Breast epithelium (tissue), 4 donors: ENCODE measurements at regions not wholly inside any gene's neighbourhood (a gene's known extent, or its start where the extent isn't known, plus 50 kb on each side); places are given as distances from the start of the nearest gene placed in this dataset.

Experiments used
- DNase-seq, 2 donors: peaks; one replicate each; pipeline ENCODE4 v3.0.0-alpha.2; 2019; ENCODE audit warnings: low spot score in 2 of 2
- H3K27ac ChIP-seq, 2 donors: fragments of 200-600 bp; sonication (generic) in 1 of 2; one replicate each; pipeline ENCODE4 v1.5.1; 2016 to 2019; ENCODE audit warnings: mild to moderate bottlenecking in 1 of 2
- H3K27me3 ChIP-seq, 2 donors: fragments of 200-600 bp; sonication (generic) in 1 of 2; one replicate each; pipeline versions ENCODE4 v1.5.1 to v1.6.0; 2017 to 2019; ENCODE audit warnings: control low read depth in 1 of 2, mild to moderate bottlenecking in 1 of 2
- H3K36me3 ChIP-seq: fragments of 200-600 bp; one replicate; pipeline ENCODE4 v1.5.1; 2019
- H3K4me1 ChIP-seq, 2 donors: fragments of 200-600 bp; sonication (generic); one replicate each; pipeline ENCODE4 v1.5.1; 2016 to 2019; ENCODE audit warnings: control low read depth in 1 of 2
- H3K4me3 ChIP-seq, 3 donors: fragments of 200-600 bp; sonication (generic); 1 replicate in 2 of 3; 2 replicates in 1 of 3; pipeline ENCODE4 v1.5.1; 2016 to 2019; ENCODE audit warnings: mild to moderate bottlenecking in 3 of 3, moderate library complexity in 2 of 3
- H3K9me3 ChIP-seq, 2 donors: fragments of 200-600 bp; sonication (generic) in 1 of 2; one replicate each; pipeline ENCODE4 v1.5.1; 2016 to 2019; ENCODE audit warnings: control low read depth in 1 of 2
- POLR2A ChIP-seq: fragments of 450-650 bp; IDR thresholded peaks from one replicate; pipeline ENCODE4 v1.6.1; 2016; ENCODE audit warnings: antibody characterized with exemption, mild to moderate bottlenecking, moderate library complexity
- POLR2AphosphoS5 ChIP-seq, 3 donors: sonication (generic); formaldehyde crosslinking; IDR thresholded peaks; one replicate each; pipeline ENCODE4 v1.6.1; 2017; ENCODE audit warnings: antibody characterized with exemption in 3 of 3
- intact Hi-C: fragments of 100-400 bp; cut with DNase I; formaldehyde crosslinking; loops from one replicate; pipeline ENCODE4 v1.15.1; 2023; ENCODE audit warnings: low total_unique reads
- TF ChIP-seq, protein P1 (sequence below), 3 donors: fragments of 450-650 bp; IDR thresholded peaks; one replicate each; pipeline ENCODE4 v1.5.1; 2016 to 2017; ENCODE audit warnings: antibody characterized with exemption in 3 of 3, mild to moderate bottlenecking in 3 of 3, moderate library complexity in 3 of 3

DNA sequence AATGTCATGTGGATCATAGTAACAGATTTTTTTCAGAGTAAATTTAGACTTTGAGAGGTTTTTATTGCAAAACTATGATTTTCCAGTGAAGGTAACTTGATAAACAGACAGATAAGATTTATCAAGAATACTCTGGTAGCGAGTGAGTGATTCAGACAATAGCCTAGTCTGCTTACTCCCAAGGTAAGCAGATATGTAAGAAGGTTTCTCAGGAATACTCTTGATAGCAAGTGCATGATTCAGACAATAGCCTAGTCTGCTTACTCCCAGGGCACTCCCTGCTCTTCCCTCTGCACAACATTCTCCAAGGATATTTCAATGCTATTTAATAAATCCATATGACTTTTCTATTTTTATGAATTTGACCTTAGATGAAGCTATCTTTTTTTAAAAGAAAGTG, 1881.5 kb downstream of the EFNA5 start:
- no peak overlapping the region for H3K27ac ChIP-seq
- H3K9me3 ChIP-seq, result no peaks in the 10 kb centered on the region
- H3K27me3 ChIP-seq, result no peaks in the 10 kb centered on the region
- TF ChIP-seq POLR2A (no peak), POLR2AphosphoS5 (IDR thresholded peaks at IDR 0.05) (no peak)
- TF ChIP-seq, protein P1, sequence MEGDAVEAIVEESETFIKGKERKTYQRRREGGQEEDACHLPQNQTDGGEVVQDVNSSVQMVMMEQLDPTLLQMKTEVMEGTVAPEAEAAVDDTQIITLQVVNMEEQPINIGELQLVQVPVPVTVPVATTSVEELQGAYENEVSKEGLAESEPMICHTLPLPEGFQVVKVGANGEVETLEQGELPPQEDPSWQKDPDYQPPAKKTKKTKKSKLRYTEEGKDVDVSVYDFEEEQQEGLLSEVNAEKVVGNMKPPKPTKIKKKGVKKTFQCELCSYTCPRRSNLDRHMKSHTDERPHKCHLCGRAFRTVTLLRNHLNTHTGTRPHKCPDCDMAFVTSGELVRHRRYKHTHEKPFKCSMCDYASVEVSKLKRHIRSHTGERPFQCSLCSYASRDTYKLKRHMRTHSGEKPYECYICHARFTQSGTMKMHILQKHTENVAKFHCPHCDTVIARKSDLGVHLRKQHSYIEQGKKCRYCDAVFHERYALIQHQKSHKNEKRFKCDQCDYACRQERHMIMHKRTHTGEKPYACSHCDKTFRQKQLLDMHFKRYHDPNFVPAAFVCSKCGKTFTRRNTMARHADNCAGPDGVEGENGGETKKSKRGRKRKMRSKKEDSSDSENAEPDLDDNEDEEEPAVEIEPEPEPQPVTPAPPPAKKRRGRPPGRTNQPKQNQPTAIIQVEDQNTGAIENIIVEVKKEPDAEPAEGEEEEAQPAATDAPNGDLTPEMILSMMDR (IDR thresholded peaks at IDR 0.05), result no peak
- no peaks in the 10 kb centered on the region for H3K4me1 ChIP-seq
- no peak for DNase-seq
- no peak overlapping the region for H3K4me3 ChIP-seq
- intact Hi-C loops, result no loop called here
- H3K36me3 ChIP-seq, result no peaks in the 10 kb centered on the region

DNA sequence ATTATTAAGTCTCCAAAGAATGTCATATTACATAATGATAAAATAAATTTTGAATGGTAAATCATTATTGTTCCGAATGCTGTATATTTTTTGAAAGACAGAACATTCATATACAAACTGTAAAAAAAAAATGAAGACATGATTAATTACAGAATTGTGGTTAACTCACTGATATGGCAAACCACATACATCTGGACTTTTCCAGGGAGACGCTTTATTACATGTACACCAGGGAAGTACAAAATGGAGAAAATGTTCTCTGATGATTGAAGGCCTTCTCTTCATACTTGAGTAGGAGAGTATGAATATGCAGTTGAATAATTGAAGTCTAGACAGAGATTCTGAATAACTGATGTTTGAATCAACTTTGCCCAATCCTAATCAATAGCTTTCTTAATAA, 1886.9 kb downstream of the EFNA5 start:
- no peak overlapping the region for H3K4me3 ChIP-seq

DNA sequence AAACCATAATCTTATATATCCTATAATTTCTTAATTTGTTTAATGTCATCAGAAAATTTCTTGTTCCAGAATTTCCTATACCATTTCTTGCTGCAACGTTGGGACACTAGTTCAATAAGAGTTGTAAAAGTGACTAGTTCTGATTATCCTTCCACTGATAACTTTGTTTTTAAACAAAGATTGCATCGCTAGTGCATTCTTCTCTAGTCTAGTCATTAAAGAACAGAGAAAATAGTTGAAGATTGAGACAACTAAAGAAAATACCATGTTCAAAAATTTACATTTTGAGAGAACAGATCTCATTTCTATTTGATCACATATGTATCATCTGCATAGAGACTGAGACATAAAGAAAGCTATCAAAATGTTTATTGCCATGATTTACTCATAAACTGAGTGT, 1888.2 kb downstream of the EFNA5 start:
- Histone ChIP-seq H3K4me1 (no peaks in the 10 kb centered on the region), H3K27ac (no peak overlapping the region), H3K4me3 (no peak overlapping the region), H3K9me3 (no peaks in the 10 kb centered on the region), H3K27me3 (no peaks in the 10 kb centered on the region), H3K36me3 (no peaks in the 10 kb centered on the region)
- intact Hi-C loops, result no loop called here
- TF ChIP-seq, protein P1 (IDR thresholded peaks at IDR 0.05), result no peak
- no peak for TF ChIP-seq POLR2A
- no peak for TF ChIP-seq POLR2AphosphoS5 (IDR thresholded peaks at IDR 0.05)
- no peak for DNase-seq

More for the DNA sequence above, 1886.9 kb downstream of the EFNA5 start:
- no peaks in the 10 kb centered on the region for H3K27me3 ChIP-seq
- no peaks in the 10 kb centered on the region for H3K4me1 ChIP-seq
- no peaks in the 10 kb centered on the region for H3K36me3 ChIP-seq
- intact Hi-C loops, result no loop called here
- H3K27ac ChIP-seq, result no peak overlapping the region
- TF ChIP-seq POLR2A, result no peak
- TF ChIP-seq POLR2AphosphoS5 (IDR thresholded peaks at IDR 0.05), result no peak
- TF ChIP-seq, protein P1 (IDR thresholded peaks at IDR 0.05), result no peak
- DNase-seq, result no peak
- H3K9me3 ChIP-seq, result no peaks in the 10 kb centered on the region

DNA sequence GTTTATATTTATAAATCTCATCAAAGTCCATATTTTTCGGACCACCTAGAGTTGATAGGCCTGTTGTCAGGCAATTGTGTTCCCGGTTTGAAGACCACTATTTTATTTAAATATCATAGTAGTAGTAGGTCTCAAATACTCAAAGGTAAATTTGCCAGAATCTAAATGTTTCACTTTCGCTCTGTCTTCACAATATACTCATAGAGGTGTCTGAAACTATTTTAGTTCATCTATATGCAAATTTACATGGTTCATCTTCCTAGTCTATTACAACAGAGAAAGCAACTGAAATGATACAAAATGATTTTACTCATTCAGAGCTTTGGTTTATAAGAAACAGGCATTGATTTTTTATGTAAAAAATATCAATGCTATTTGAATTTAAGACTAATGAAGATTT, 1897.5 kb downstream of the EFNA5 start:
- Histone ChIP-seq H3K36me3 (no peaks in the 10 kb centered on the region), H3K27me3 (no peaks in the 10 kb centered on the region), H3K9me3 (no peaks in the 10 kb centered on the region), H3K4me3 (no peak overlapping the region), H3K27ac (no peak overlapping the region), H3K4me1 (no peaks in the 10 kb centered on the region)
- TF ChIP-seq POLR2A (no peak), POLR2AphosphoS5 (IDR thresholded peaks at IDR 0.05) (no peak)
- TF ChIP-seq, protein P1 (IDR thresholded peaks at IDR 0.05), result no peak
- intact Hi-C loops, result no loop called here
- DNase-seq, result no peak

DNA sequence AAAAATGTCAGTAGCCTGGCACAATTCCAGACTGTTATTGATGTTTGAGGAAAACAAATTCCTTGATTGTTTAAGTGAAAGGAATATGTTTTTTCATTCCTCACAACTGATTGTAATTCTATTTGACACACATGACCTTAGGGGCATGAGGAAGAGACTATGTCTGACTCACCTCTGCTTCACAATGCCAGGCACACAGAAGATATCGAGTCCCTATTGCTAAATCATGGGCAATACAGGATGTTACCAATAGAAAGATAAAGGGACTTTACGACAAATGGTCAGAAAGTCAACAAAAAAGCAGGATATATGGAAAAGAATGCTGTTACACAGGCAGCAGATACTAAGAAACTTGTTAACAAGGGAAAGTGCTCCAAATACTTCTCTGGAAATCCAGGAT, 1903.5 kb downstream of the EFNA5 start:
- TF ChIP-seq, protein P1 (IDR thresholded peaks at IDR 0.05), result no peak
- no peak for TF ChIP-seq POLR2A
- no peak for TF ChIP-seq POLR2AphosphoS5 (IDR thresholded peaks at IDR 0.05)
- no peaks in the 10 kb centered on the region for H3K27me3 ChIP-seq
- H3K36me3 ChIP-seq, result no peaks in the 10 kb centered on the region
- H3K27ac ChIP-seq, result no peak overlapping the region
- peaks cover 3 to 17% of the 10 kb centered on the region in 2 donors for H3K9me3 ChIP-seq
- no peak overlapping the region for H3K4me3 ChIP-seq
- DNase-seq, result no peak
- no peaks in the 10 kb centered on the region for H3K4me1 ChIP-seq
- intact Hi-C loops, result no loop called here
